Stimulated activated CD4-positive, alpha-beta T cell treated with anti-CD3 and anti-CD28 coated beads, Interleukin-4, amount 100 ng/mL, for 48 hours (primary cell): ENCODE measurements at regions not wholly inside any gene's neighbourhood (a gene's known extent, or its start where the extent isn't known, plus 50 kb on each side); places are given as distances from the start of the nearest gene placed in this dataset.
"Not testable (repeated sequence)": the region's sequence is repeated elsewhere in the genome, so short reads cannot be mapped to it uniquely, and the experiment has no call there.

Experiments
- DNase-seq, 2 donors: peaks; one replicate each; pipeline ENCODE4 v3.0.0-alpha.2; 2020; ENCODE audit warnings: low read depth in 2 of 2

GRCh38 chr1:221025956-221026355 is 146.7 kb downstream of the HLX start:
- no peak for DNase-seq

- DNase-seq, result no peak
These were observed 150.9 kb downstream of the HLX start for GRCh38 chr1:221029981-221030649.

- no peak for DNase-seq
These were observed 151.7 kb downstream of the HLX start for GRCh38 chr1:221030990-221031389.

- DNase-seq, result no peak
These were observed 152.4 kb downstream of the HLX start for GRCh38 chr1:221031458-221032203.

GRCh38 chr1:221032204-221032585 is 153.0 kb downstream of the HLX start:
- no peak for DNase-seq

GRCh38 chr1:221032637-221033280 is 153.5 kb downstream of the HLX start:
- no peak for DNase-seq

GRCh38 chr1:221035662-221036153 is 156.5 kb downstream of the HLX start:
- no peak for DNase-seq

- no peak for DNase-seq
These were observed 160.4 kb downstream of the HLX start for GRCh38 chr1:221039616-221040015.

- DNase-seq, result no peak
These were observed 160.9 kb downstream of the HLX start for GRCh38 chr1:221040101-221040500.

GRCh38 chr1:221040691-221041285 is 161.5 kb downstream of the HLX start:
- DNase-seq, result no peak

GRCh38 chr1:221044538-221044937 is 165.3 kb downstream of the HLX start:
- DNase-seq, result no peak

GRCh38 chr1:221045151-221045550 is 165.9 kb downstream of the HLX start:
- no peak for DNase-seq

GRCh38 chr1:221045842-221046831 is 166.9 kb downstream of the HLX start:
- DNase-seq, result no peak

- DNase-seq, result not testable (repeated sequence)
These were observed 172.1 kb downstream of the HLX start for GRCh38 chr1:221051391-221051790.

GRCh38 chr1:221053889-221054288 is 174.6 kb downstream of the HLX start:
- no peak for DNase-seq

- no peak for DNase-seq
These were observed 180.3 kb downstream of the HLX start for GRCh38 chr1:221059506-221059905.

GRCh38 chr1:221063651-221064050 is 184.4 kb downstream of the HLX start:
- no peak for DNase-seq

- DNase-seq, result no peak
These were observed 187.2 kb downstream of the HLX start for GRCh38 chr1:221066351-221067001.

- DNase-seq, result no peak
These were observed 188.5 kb downstream of the HLX start for GRCh38 chr1:221067721-221068120.

GRCh38 chr1:221069178-221069903 is 190.1 kb downstream of the HLX start:
- DNase-seq, result no peak
